ENCODE measurements at regions not wholly inside any gene's neighbourhood (a gene's known extent, or its start where the extent isn't known, plus 50 kb on each side); places are given as distances from the start of the nearest gene placed in this dataset.

- no peaks in the 10 kb centered on the region for H3K36me3 ChIP-seq
- intact Hi-C loops (cut with DNase I) = no loop called here
- no peak for TF ChIP-seq CTCF (IDR thresholded peaks at IDR 0.05)
These were observed 473.9 kb upstream of the CYLC2 start for GRCh38 chr9:102521097-102521755.

GRCh38 chr9:102519423-102519822, 475.7 kb upstream of the CYLC2 start:
- intact Hi-C loops (cut with DNase I) = loop anchor here (2.0 kb wide), 1 partner anchor 69 kb away; no protein-coding TSS in a partner anchor
- H3K36me3 ChIP-seq = no peaks in the 10 kb centered on the region
- ATAC-seq = no peak
- H3K9me3 ChIP-seq = no peaks in the 10 kb centered on the region
- no peak for TF ChIP-seq CTCF (IDR thresholded peaks at IDR 0.05)
- H3K4me1 ChIP-seq = no peaks in the 10 kb centered on the region
- no peak overlapping the region for H3K4me3 ChIP-seq
- no peak overlapping the region for H3K27ac ChIP-seq
- H3K27me3 ChIP-seq (ENCODE audit: low read depth) = no peaks in the 10 kb centered on the region
- DNase-seq = no peak

More at GRCh38 chr9:102521097-102521755, 473.9 kb upstream of the CYLC2 start:
- no peak for ATAC-seq
- no peak overlapping the region for H3K4me3 ChIP-seq
- H3K27ac ChIP-seq = no peak overlapping the region
- DNase-seq = no peak
- H3K9me3 ChIP-seq = no peaks in the 10 kb centered on the region
- H3K4me1 ChIP-seq = no peaks in the 10 kb centered on the region
- no peaks in the 10 kb centered on the region for H3K27me3 ChIP-seq (ENCODE audit: low read depth)

- Histone ChIP-seq H3K36me3 (no peaks in the 10 kb centered on the region), H3K27ac (no peak overlapping the region), H3K9me3 (no peaks in the 10 kb centered on the region), H3K27me3 (ENCODE audit: low read depth) (no peaks in the 10 kb centered on the region), H3K4me3 (no peak overlapping the region), H3K4me1 (no peaks in the 10 kb centered on the region)
- no peak for TF ChIP-seq CTCF (IDR thresholded peaks at IDR 0.05)
- DNase-seq (no peak), ATAC-seq (no peak)
- intact Hi-C loops (cut with DNase I) = loop anchor here (2.0 kb wide), 1 partner anchor 70 kb away; no protein-coding TSS in a partner anchor
These were observed 476.8 kb upstream of the CYLC2 start for GRCh38 chr9:102518324-102518723.

- DNase-seq (no peak), ATAC-seq (no peak)
- no peaks in the 10 kb centered on the region for H3K9me3 ChIP-seq
- H3K4me3 ChIP-seq = no peak overlapping the region
- no peaks in the 10 kb centered on the region for H3K36me3 ChIP-seq
- intact Hi-C loops (cut with DNase I) = no loop called here
- no peaks in the 10 kb centered on the region for H3K27me3 ChIP-seq (ENCODE audit: low read depth)
- TF ChIP-seq CTCF (IDR thresholded peaks at IDR 0.05) = no peak
- H3K27ac ChIP-seq = no peak overlapping the region
- H3K4me1 ChIP-seq = no peaks in the 10 kb centered on the region
These were observed 480.6 kb upstream of the CYLC2 start for GRCh38 chr9:102514541-102514940.

DNA sequence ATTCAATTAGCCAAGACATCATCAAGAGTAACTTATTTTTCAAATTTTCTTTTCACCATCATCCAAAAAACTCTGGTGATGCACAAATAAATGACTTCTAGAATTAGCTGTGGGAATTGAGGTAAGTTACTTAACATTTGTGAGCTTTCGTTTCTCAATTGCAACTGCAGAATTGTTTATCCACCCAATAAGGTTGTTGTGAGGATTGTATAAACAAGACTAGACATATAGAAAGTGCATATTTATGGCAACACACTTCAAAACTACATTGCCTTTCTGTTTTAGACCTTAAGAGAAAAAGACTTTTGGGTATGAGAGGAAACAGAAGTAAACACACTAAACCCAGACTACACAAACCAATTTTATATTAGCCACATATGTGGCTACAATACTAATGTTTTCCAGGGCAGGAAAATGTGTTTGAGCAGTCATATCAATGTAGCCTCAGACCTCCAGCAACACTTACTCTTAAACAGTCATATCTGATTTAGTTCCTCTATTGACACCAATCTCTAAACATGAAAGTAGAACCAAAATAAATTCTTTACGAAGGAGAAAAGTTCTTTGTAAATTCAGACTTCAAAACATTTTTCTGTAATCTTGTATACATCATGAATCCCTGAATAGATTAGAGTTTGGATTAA, 488.0 kb upstream of the CYLC2 start:
- H3K27ac ChIP-seq = no peak overlapping the region
- intact Hi-C loops (cut with DNase I) = no loop called here

More for the DNA sequence above, 488.0 kb upstream of the CYLC2 start:
- H3K36me3 ChIP-seq = no peaks in the 10 kb centered on the region
- H3K4me1 ChIP-seq = no peaks in the 10 kb centered on the region
- DNase-seq (no peak), ATAC-seq (no peak)
- no peaks in the 10 kb centered on the region for H3K9me3 ChIP-seq
- H3K27me3 ChIP-seq (ENCODE audit: low read depth) = no peaks in the 10 kb centered on the region
- TF ChIP-seq CTCF (IDR thresholded peaks at IDR 0.05) = no peak
- no peak overlapping the region for H3K4me3 ChIP-seq
